Progenitor cell of endocrine pancreas (in vitro differentiated cells): ENCODE measurements at regions not wholly inside any gene's neighbourhood (a gene's known extent, or its start where the extent isn't known, plus 50 kb on each side); places are given as distances from the start of the nearest gene placed in this dataset.

ENCODE experiments used
- DNase-seq: peaks from one replicate; pipeline ENCODE4 v3.0.0; 2021; ENCODE audit warnings: low spot score; ENCODE audit not compliant: unreplicated experiment
- H3K27ac Mint-ChIP-seq: 2 replicates; pipeline ENCODE4 v1.8.0; 2021; ENCODE audit warnings: mild to moderate bottlenecking, moderate library complexity, mixed read lengths
- H3K27me3 Mint-ChIP-seq: 2 replicates; pipeline ENCODE4 v1.8.0; 2021; ENCODE audit warnings: mixed read lengths
- H3K36me3 Mint-ChIP-seq: 2 replicates; pipeline ENCODE4 v1.8.0; 2022; ENCODE audit warnings: mixed read lengths; ENCODE audit not compliant: insufficient read depth
- H3K4me1 Mint-ChIP-seq: 2 replicates; pipeline ENCODE4 v1.8.0; 2021; ENCODE audit warnings: low read depth, mixed read lengths
- H3K4me3 Mint-ChIP-seq: 2 replicates; pipeline ENCODE4 v1.8.0; 2021; ENCODE audit warnings: low read depth, mild to moderate bottlenecking, moderate library complexity, mixed read lengths
- H3K9me3 Mint-ChIP-seq: 2 replicates; pipeline ENCODE4 v1.8.0; 2021; ENCODE audit warnings: low read depth, mixed read lengths
- TF ChIP-seq, protein P1 (sequence below): fragments of 200-600 bp; sonication (generic); IDR thresholded peaks from one replicate; pipeline ENCODE4 v1.5.0; 2021; ENCODE audit warnings: antibody characterized with exemption, mild to moderate bottlenecking; ENCODE audit not compliant: unreplicated experiment

DNA sequence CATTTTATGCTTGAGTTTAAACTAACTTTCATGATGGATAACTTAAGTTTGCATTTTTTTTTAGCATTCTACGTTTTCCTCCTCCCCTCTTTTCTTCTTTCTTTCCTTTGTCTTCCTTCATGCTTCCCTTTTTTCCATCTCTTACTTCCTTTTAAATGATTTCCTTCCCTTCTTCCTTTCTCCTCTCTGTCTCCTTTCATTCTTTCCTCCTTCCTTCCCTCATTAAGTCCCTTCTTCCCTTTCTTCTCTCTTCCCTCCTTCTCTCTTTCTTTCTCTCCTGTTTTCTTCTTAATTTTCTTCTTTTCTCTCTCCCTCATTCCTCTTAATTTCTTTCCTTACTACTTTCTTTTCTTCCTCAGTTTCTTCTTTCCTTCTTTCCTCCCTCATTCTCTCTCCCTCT is 376.0 kb downstream of the LRIG3 start:
- no peaks in the 10 kb centered on the region for H3K36me3 Mint-ChIP-seq
- no peak overlapping the region for H3K4me3 Mint-ChIP-seq
- H3K27ac Mint-ChIP-seq, result no peak overlapping the region
- peaks cover 4% of the 10 kb centered on the region for H3K9me3 Mint-ChIP-seq
- H3K4me1 Mint-ChIP-seq, result peaks cover 38% of the 10 kb centered on the region
- no peak for DNase-seq
- TF ChIP-seq, protein P1, sequence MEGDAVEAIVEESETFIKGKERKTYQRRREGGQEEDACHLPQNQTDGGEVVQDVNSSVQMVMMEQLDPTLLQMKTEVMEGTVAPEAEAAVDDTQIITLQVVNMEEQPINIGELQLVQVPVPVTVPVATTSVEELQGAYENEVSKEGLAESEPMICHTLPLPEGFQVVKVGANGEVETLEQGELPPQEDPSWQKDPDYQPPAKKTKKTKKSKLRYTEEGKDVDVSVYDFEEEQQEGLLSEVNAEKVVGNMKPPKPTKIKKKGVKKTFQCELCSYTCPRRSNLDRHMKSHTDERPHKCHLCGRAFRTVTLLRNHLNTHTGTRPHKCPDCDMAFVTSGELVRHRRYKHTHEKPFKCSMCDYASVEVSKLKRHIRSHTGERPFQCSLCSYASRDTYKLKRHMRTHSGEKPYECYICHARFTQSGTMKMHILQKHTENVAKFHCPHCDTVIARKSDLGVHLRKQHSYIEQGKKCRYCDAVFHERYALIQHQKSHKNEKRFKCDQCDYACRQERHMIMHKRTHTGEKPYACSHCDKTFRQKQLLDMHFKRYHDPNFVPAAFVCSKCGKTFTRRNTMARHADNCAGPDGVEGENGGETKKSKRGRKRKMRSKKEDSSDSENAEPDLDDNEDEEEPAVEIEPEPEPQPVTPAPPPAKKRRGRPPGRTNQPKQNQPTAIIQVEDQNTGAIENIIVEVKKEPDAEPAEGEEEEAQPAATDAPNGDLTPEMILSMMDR, result no peak
- no peaks in the 10 kb centered on the region for H3K27me3 Mint-ChIP-seq

DNA sequence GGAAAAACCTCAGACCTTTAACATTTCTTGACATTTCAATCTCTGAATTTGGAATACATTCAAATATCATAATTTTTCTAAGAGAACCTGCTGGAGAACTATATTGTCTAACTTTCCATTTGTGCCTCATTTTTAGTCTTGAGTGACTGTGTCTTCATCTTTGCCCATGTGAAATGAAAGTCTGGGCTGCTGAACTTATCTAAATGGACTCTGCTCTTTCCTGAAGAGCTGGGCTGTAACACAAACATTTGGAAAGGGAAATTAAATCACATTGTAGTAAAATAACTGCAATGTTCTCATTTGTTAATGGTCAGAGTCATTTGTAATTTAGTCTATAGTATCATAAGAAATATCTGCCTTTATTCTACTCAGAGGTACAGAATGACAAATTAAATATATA is 373.1 kb downstream of the LRIG3 start:
- Mint-ChIP-seq H3K4me1 (peaks cover 30% of the 10 kb centered on the region), H3K36me3 (no peaks in the 10 kb centered on the region), H3K27me3 (no peaks in the 10 kb centered on the region), H3K9me3 (peaks cover under 1% of the 10 kb centered on the region), H3K27ac (no peak overlapping the region), H3K4me3 (no peak overlapping the region)
- TF ChIP-seq, protein P1, result no peak
- DNase-seq, result no peak

DNA sequence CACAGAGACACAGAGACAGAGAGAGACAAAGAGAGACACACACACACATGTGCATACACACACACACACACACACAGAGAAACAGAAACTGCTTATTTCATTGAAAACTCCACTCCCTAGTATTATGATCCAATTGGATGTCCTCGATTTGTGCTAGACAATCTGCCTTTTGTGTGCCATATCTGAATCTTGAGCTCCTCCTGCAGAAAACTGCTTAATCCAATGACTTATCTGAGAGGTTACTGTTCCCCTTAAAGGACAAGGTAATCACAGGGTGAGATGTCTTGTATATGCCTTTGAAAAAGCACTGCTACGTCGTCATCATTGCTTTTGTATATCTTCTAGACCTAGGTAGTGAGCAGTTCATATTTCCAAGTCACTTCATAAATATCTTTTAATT is 371.5 kb downstream of the LRIG3 start:
- H3K36me3 Mint-ChIP-seq, result no peaks in the 10 kb centered on the region
- TF ChIP-seq, protein P1, result no peak
- H3K4me3 Mint-ChIP-seq, result no peak overlapping the region
- no peaks in the 10 kb centered on the region for H3K27me3 Mint-ChIP-seq
- H3K27ac Mint-ChIP-seq, result no peak overlapping the region
- H3K4me1 Mint-ChIP-seq, result peaks cover 32% of the 10 kb centered on the region
- no peak for DNase-seq
- no peaks in the 10 kb centered on the region for H3K9me3 Mint-ChIP-seq

GRCh38 chr12:58554522-58555157 is 365.7 kb downstream of the LRIG3 start:
- Mint-ChIP-seq H3K4me3 (no peak overlapping the region), H3K27ac (no peak overlapping the region), H3K9me3 (peaks cover 8% of the 10 kb centered on the region), H3K4me1 (peaks cover 24% of the 10 kb centered on the region), H3K36me3 (no peaks in the 10 kb centered on the region), H3K27me3 (peaks cover 5% of the 10 kb centered on the region)
- no peak for DNase-seq
- TF ChIP-seq, protein P1, result no peak

- TF ChIP-seq, protein P1, result no peak
- peaks cover 5% of the 10 kb centered on the region for H3K27me3 Mint-ChIP-seq
- peaks cover 11% of the 10 kb centered on the region for H3K4me1 Mint-ChIP-seq
- no peak overlapping the region for H3K4me3 Mint-ChIP-seq
- peaks cover 8% of the 10 kb centered on the region for H3K9me3 Mint-ChIP-seq
- peak overlapping the region; percentile 21 for H3K27ac Mint-ChIP-seq
- DNase-seq, result no peak
- H3K36me3 Mint-ChIP-seq, result no peaks in the 10 kb centered on the region
Observed at GRCh38 chr12:58557171-58557570, 363.1 kb downstream of the LRIG3 start.
